ENCODE measurements at regions not wholly inside any gene's neighbourhood (a gene's known extent, or its start where the extent isn't known, plus 50 kb on each side); places are given as distances from the start of the nearest gene placed in this dataset.

- Histone ChIP-seq H3K4me1 (ENCODE audit: control insufficient read depth, insufficient read depth, low read length) (peaks cover 4% of the 10 kb centered on the region), H3K27me3 (replicated peaks; ENCODE audit: control insufficient read depth, insufficient read depth, low read length) (no peaks in the 10 kb centered on the region), H3K4me3 (ENCODE audit: low read length) (no peak overlapping the region), H3K9me3 (ENCODE audit: control insufficient read depth, low read length) (no peaks in the 10 kb centered on the region), H3K36me3 (ENCODE audit: control insufficient read depth, insufficient read depth, low read length, severe bottlenecking) (no peaks in the 10 kb centered on the region), H3K9ac (ENCODE audit: low read length) (no peak overlapping the region)
- peak; percentile 81 for DNase-seq (ENCODE audit: low read depth)
Measured at GRCh38 chr18:60978338-60978737, 354.9 kb upstream of the CDH20 start.

GRCh38 chr18:60980422-60981005 is 352.7 kb upstream of the CDH20 start:
- Histone ChIP-seq H3K36me3 (ENCODE audit: control insufficient read depth, insufficient read depth, low read length, severe bottlenecking) (no peaks in the 10 kb centered on the region), H3K4me1 (ENCODE audit: control insufficient read depth, insufficient read depth, low read length) (peaks cover 9% of the 10 kb centered on the region), H3K9ac (ENCODE audit: low read length) (no peak overlapping the region), H3K9me3 (ENCODE audit: control insufficient read depth, low read length) (no peaks in the 10 kb centered on the region), H3K4me3 (ENCODE audit: low read length) (no peak overlapping the region), H3K27me3 (replicated peaks; ENCODE audit: control insufficient read depth, insufficient read depth, low read length) (no peaks in the 10 kb centered on the region)
- DNase-seq (ENCODE audit: low read depth), result no peak

- no peaks in the 10 kb centered on the region for H3K9me3 ChIP-seq (ENCODE audit: control insufficient read depth, low read length)
- no peak for DNase-seq (ENCODE audit: low read depth)
- H3K9ac ChIP-seq (ENCODE audit: low read length), result no peak overlapping the region
Measured at GRCh38 chr18:60981682-60982328, 351.4 kb upstream of the CDH20 start.

GRCh38 chr18:60982329-60982695 is 350.9 kb upstream of the CDH20 start:
- H3K9me3 ChIP-seq (ENCODE audit: control insufficient read depth, low read length), result no peaks in the 10 kb centered on the region
- H3K9ac ChIP-seq (ENCODE audit: low read length), result no peak overlapping the region
- peaks cover 9% of the 10 kb centered on the region for H3K4me1 ChIP-seq (ENCODE audit: control insufficient read depth, insufficient read depth, low read length)
- no peaks in the 10 kb centered on the region for H3K27me3 ChIP-seq (replicated peaks; ENCODE audit: control insufficient read depth, insufficient read depth, low read length)
- H3K4me3 ChIP-seq (ENCODE audit: low read length), result no peak overlapping the region
- no peak for DNase-seq (ENCODE audit: low read depth)
- H3K36me3 ChIP-seq (ENCODE audit: control insufficient read depth, insufficient read depth, low read length, severe bottlenecking), result no peaks in the 10 kb centered on the region

More at GRCh38 chr18:60981682-60982328, 351.4 kb upstream of the CDH20 start:
- H3K36me3 ChIP-seq (ENCODE audit: control insufficient read depth, insufficient read depth, low read length, severe bottlenecking), result no peaks in the 10 kb centered on the region
- peaks cover 9% of the 10 kb centered on the region for H3K4me1 ChIP-seq (ENCODE audit: control insufficient read depth, insufficient read depth, low read length)
- H3K27me3 ChIP-seq (replicated peaks; ENCODE audit: control insufficient read depth, insufficient read depth, low read length), result no peaks in the 10 kb centered on the region
- H3K4me3 ChIP-seq (ENCODE audit: low read length), result no peak overlapping the region

- H3K36me3 ChIP-seq (ENCODE audit: control insufficient read depth, insufficient read depth, low read length, severe bottlenecking), result no peaks in the 10 kb centered on the region
- H3K4me3 ChIP-seq (ENCODE audit: low read length), result no peak overlapping the region
- no peak overlapping the region for H3K9ac ChIP-seq (ENCODE audit: low read length)
- DNase-seq (ENCODE audit: low read depth), result no peak
- H3K27me3 ChIP-seq (replicated peaks; ENCODE audit: control insufficient read depth, insufficient read depth, low read length), result no peaks in the 10 kb centered on the region
- no peaks in the 10 kb centered on the region for H3K9me3 ChIP-seq (ENCODE audit: control insufficient read depth, low read length)
- peaks cover 9% of the 10 kb centered on the region for H3K4me1 ChIP-seq (ENCODE audit: control insufficient read depth, insufficient read depth, low read length)
Measured at GRCh38 chr18:60982928-60983327, 350.3 kb upstream of the CDH20 start.

GRCh38 chr18:60984510-60984909 is 348.7 kb upstream of the CDH20 start:
- no peaks in the 10 kb centered on the region for H3K27me3 ChIP-seq (replicated peaks; ENCODE audit: control insufficient read depth, insufficient read depth, low read length)
- no peak overlapping the region for H3K9ac ChIP-seq (ENCODE audit: low read length)
- H3K36me3 ChIP-seq (ENCODE audit: control insufficient read depth, insufficient read depth, low read length, severe bottlenecking), result no peaks in the 10 kb centered on the region
- DNase-seq (ENCODE audit: low read depth), result peak; percentile 92
- no peak overlapping the region for H3K4me3 ChIP-seq (ENCODE audit: low read length)
- H3K9me3 ChIP-seq (ENCODE audit: control insufficient read depth, low read length), result no peaks in the 10 kb centered on the region
- peaks cover 5% of the 10 kb centered on the region for H3K4me1 ChIP-seq (ENCODE audit: control insufficient read depth, insufficient read depth, low read length)

GRCh38 chr18:60987963-60988362 is 345.3 kb upstream of the CDH20 start:
- Histone ChIP-seq H3K9ac (ENCODE audit: low read length) (no peak overlapping the region), H3K4me3 (ENCODE audit: low read length) (no peak overlapping the region), H3K4me1 (ENCODE audit: control insufficient read depth, insufficient read depth, low read length) (peaks cover 5% of the 10 kb centered on the region), H3K9me3 (ENCODE audit: control insufficient read depth, low read length) (no peaks in the 10 kb centered on the region), H3K27me3 (replicated peaks; ENCODE audit: control insufficient read depth, insufficient read depth, low read length) (no peaks in the 10 kb centered on the region), H3K36me3 (ENCODE audit: control insufficient read depth, insufficient read depth, low read length, severe bottlenecking) (no peaks in the 10 kb centered on the region)
- DNase-seq (ENCODE audit: low read depth), result peak; percentile 12

- no peak for DNase-seq (ENCODE audit: low read depth)
- Histone ChIP-seq H3K4me3 (ENCODE audit: low read length) (no peak overlapping the region), H3K9me3 (ENCODE audit: control insufficient read depth, low read length) (no peaks in the 10 kb centered on the region), H3K4me1 (ENCODE audit: control insufficient read depth, insufficient read depth, low read length) (no peaks in the 10 kb centered on the region), H3K36me3 (ENCODE audit: control insufficient read depth, insufficient read depth, low read length, severe bottlenecking) (no peaks in the 10 kb centered on the region), H3K27me3 (replicated peaks; ENCODE audit: control insufficient read depth, insufficient read depth, low read length) (no peaks in the 10 kb centered on the region), H3K9ac (ENCODE audit: low read length) (no peak overlapping the region)
Measured at GRCh38 chr18:60996326-60996725, 336.9 kb upstream of the CDH20 start.

GRCh38 chr18:60996822-60997221 is 336.4 kb upstream of the CDH20 start:
- no peak for DNase-seq (ENCODE audit: low read depth)
- H3K27me3 ChIP-seq (replicated peaks; ENCODE audit: control insufficient read depth, insufficient read depth, low read length), result no peaks in the 10 kb centered on the region
- no peaks in the 10 kb centered on the region for H3K4me1 ChIP-seq (ENCODE audit: control insufficient read depth, insufficient read depth, low read length)
- H3K36me3 ChIP-seq (ENCODE audit: control insufficient read depth, insufficient read depth, low read length, severe bottlenecking), result no peaks in the 10 kb centered on the region
- no peaks in the 10 kb centered on the region for H3K9me3 ChIP-seq (ENCODE audit: control insufficient read depth, low read length)
- H3K4me3 ChIP-seq (ENCODE audit: low read length), result no peak overlapping the region
- no peak overlapping the region for H3K9ac ChIP-seq (ENCODE audit: low read length)

- Histone ChIP-seq H3K9me3 (ENCODE audit: control insufficient read depth, low read length) (no peaks in the 10 kb centered on the region), H3K4me3 (ENCODE audit: low read length) (no peak overlapping the region), H3K27me3 (replicated peaks; ENCODE audit: control insufficient read depth, insufficient read depth, low read length) (no peaks in the 10 kb centered on the region), H3K36me3 (ENCODE audit: control insufficient read depth, insufficient read depth, low read length, severe bottlenecking) (no peaks in the 10 kb centered on the region), H3K4me1 (ENCODE audit: control insufficient read depth, insufficient read depth, low read length) (no peaks in the 10 kb centered on the region), H3K9ac (ENCODE audit: low read length) (no peak overlapping the region)
- no peak for DNase-seq (ENCODE audit: low read depth)
Measured at GRCh38 chr18:61001138-61001537, 332.1 kb upstream of the CDH20 start.

GRCh38 chr18:61006687-61007224 is 326.5 kb upstream of the CDH20 start:
- H3K27me3 ChIP-seq (replicated peaks; ENCODE audit: control insufficient read depth, insufficient read depth, low read length), result no peaks in the 10 kb centered on the region
- no peak for DNase-seq (ENCODE audit: low read depth)
- H3K9me3 ChIP-seq (ENCODE audit: control insufficient read depth, low read length), result no peaks in the 10 kb centered on the region
- H3K4me1 ChIP-seq (ENCODE audit: control insufficient read depth, insufficient read depth, low read length), result no peaks in the 10 kb centered on the region
- no peaks in the 10 kb centered on the region for H3K36me3 ChIP-seq (ENCODE audit: control insufficient read depth, insufficient read depth, low read length, severe bottlenecking)
- H3K9ac ChIP-seq (ENCODE audit: low read length), result no peak overlapping the region
- no peak overlapping the region for H3K4me3 ChIP-seq (ENCODE audit: low read length)

Data from adipocyte (in vitro differentiated cells).